Liver (tissue), 7 donors: ENCODE measurements at regions not wholly inside any gene's neighbourhood (a gene's known extent, or its start where the extent isn't known, plus 50 kb on each side); places are given as distances from the start of the nearest gene placed in this dataset.

Experiments used
- DNase-seq: peaks from one replicate; pipeline ENCODE4 v3.0.0-alpha.2; 2017; ENCODE audit warnings: low spot score
- H3K27ac ChIP-seq, 2 donors: one replicate each; pipeline ENCODE4 v1.7.0; 2013; ENCODE audit warnings: inconsistent platforms in 2 of 2, low read length in 2 of 2, control low read depth in 1 of 2, low read depth in 1 of 2, mild to moderate bottlenecking in 1 of 2
- H3K27me3 ChIP-seq, 4 donors: one replicate each; pipeline versions ENCODE4 v1.6.1 to v1.7.0; 2013; ENCODE audit warnings: low read length in 3 of 4, inconsistent platforms in 1 of 4, mild to moderate bottlenecking in 1 of 4, moderate library complexity in 1 of 4; ENCODE audit not compliant: control insufficient read depth in 4 of 4, insufficient read depth in 4 of 4
- H3K36me3 ChIP-seq, 4 donors: one replicate each; pipeline versions ENCODE4 v1.6.1 to v1.7.0; 2013; ENCODE audit warnings: low read length in 3 of 4, mild to moderate bottlenecking in 3 of 4, low read depth in 1 of 4, moderate library complexity in 1 of 4; ENCODE audit not compliant: control insufficient read depth in 4 of 4, insufficient read depth in 3 of 4
- H3K4me1 ChIP-seq, 4 donors: one replicate each; pipeline versions ENCODE4 v1.6.1 to v1.7.0; 2013; ENCODE audit warnings: low read length in 3 of 4, mild to moderate bottlenecking in 3 of 4, moderate library complexity in 1 of 4; ENCODE audit not compliant: control insufficient read depth in 4 of 4, insufficient read depth in 4 of 4
- H3K4me3 ChIP-seq, 3 donors: one replicate each; pipeline versions ENCODE4 v1.6.1 to v1.7.0; 2013; ENCODE audit warnings: low read length in 3 of 3, control low read depth in 1 of 3, low read depth in 1 of 3, mild to moderate bottlenecking in 1 of 3
- H3K9ac ChIP-seq, 2 donors: one replicate each; pipeline ENCODE4 v1.7.0; 2013; ENCODE audit warnings: low read length in 2 of 2, mild to moderate bottlenecking in 2 of 2, moderate library complexity in 2 of 2, control low read depth in 1 of 2, low read depth in 1 of 2
- H3K9me3 ChIP-seq, 4 donors: one replicate each; pipeline versions ENCODE4 v1.6.1 to v1.7.0; 2013; ENCODE audit warnings: low read length in 3 of 4; ENCODE audit not compliant: control insufficient read depth in 4 of 4
- ATF3 ChIP-seq: IDR thresholded peaks from 2 replicates; pipeline ENCODE4 v1.6.1; 2016; ENCODE audit warnings: antibody characterized with exemption
- EGR1 ChIP-seq, 2 donors: IDR thresholded peaks; 2 replicates each; pipeline ENCODE4 v1.6.1; 2016 to 2018; ENCODE audit warnings: antibody characterized with exemption in 2 of 2, low read depth in 2 of 2
- FOXA2 ChIP-seq: IDR thresholded peaks from 2 replicates; pipeline ENCODE4 v1.6.1; 2016; ENCODE audit warnings: antibody characterized with exemption
- GABPA ChIP-seq, 2 donors: IDR thresholded peaks in 1 of 2; conservative IDR thresholded peaks in 1 of 2; 2 replicates each; pipeline ENCODE4 v1.6.1; 2016; ENCODE audit warnings: antibody characterized with exemption in 2 of 2, mild to moderate bottlenecking in 1 of 2, moderate library complexity in 1 of 2
- HNF4A ChIP-seq, 2 donors: conservative IDR thresholded peaks; 2 replicates each; pipeline ENCODE4 v1.6.1; 2016; ENCODE audit warnings: antibody characterized with exemption in 2 of 2, mild to moderate bottlenecking in 2 of 2
- HNF4G ChIP-seq: IDR thresholded peaks from 2 replicates; pipeline ENCODE4 v1.6.1; 2016; ENCODE audit warnings: antibody characterized with exemption
- JUND ChIP-seq, 2 donors: IDR thresholded peaks; 2 replicates each; pipeline ENCODE4 v1.6.1; 2016; ENCODE audit warnings: antibody characterized with exemption in 2 of 2
- NR2F2 ChIP-seq: IDR thresholded peaks from 2 replicates; pipeline ENCODE4 v1.6.1; 2016; ENCODE audit warnings: antibody characterized with exemption
- RAD21 ChIP-seq, 2 donors: IDR thresholded peaks; 2 replicates each; pipeline ENCODE4 v1.6.1; 2016; ENCODE audit warnings: antibody characterized with exemption in 2 of 2, mild to moderate bottlenecking in 2 of 2
- RXRA ChIP-seq, 2 donors: IDR thresholded peaks; 2 replicates each; pipeline ENCODE4 v1.6.1; 2017 to 2018; ENCODE audit warnings: antibody characterized with exemption in 2 of 2, mild to moderate bottlenecking in 1 of 2
- SP1 ChIP-seq: IDR thresholded peaks from 2 replicates; pipeline ENCODE4 v1.6.1; 2018; ENCODE audit warnings: antibody characterized with exemption, mild to moderate bottlenecking
- TAF1 ChIP-seq: conservative IDR thresholded peaks from 2 replicates; pipeline ENCODE4 v1.6.1; 2016; ENCODE audit warnings: antibody characterized with exemption, mild to moderate bottlenecking
- YY1 ChIP-seq: IDR thresholded peaks from 2 replicates; pipeline ENCODE4 v1.6.1; 2016; ENCODE audit warnings: antibody characterized with exemption, mild to moderate bottlenecking
- whole genome bisulfite sequencing: extraction: QIAGEN DNeasy Blood & Tissue Kit; methylation state at CpG from one replicate; pipeline ENCODE4 v1.1.7; 2013; 5-methylcytosine and 5-hydroxymethylcytosine counted together
- TF ChIP-seq, protein P1 (sequence below): IDR thresholded peaks from 2 replicates; pipeline ENCODE4 v1.6.1; 2016; ENCODE audit warnings: antibody characterized with exemption
- TF ChIP-seq, protein P2 (sequence below): IDR thresholded peaks from 2 replicates; pipeline ENCODE4 v1.6.1; 2016; ENCODE audit warnings: antibody characterized with exemption
- TF ChIP-seq, protein P3 (sequence below): IDR thresholded peaks from 2 replicates; pipeline ENCODE4 v1.6.1; 2016; ENCODE audit warnings: antibody characterized with exemption, mild to moderate bottlenecking
- donor health status: healthy.
- donor health status: healthy.
- donor health status: healthy.
- donor health status: healthy.

DNA sequence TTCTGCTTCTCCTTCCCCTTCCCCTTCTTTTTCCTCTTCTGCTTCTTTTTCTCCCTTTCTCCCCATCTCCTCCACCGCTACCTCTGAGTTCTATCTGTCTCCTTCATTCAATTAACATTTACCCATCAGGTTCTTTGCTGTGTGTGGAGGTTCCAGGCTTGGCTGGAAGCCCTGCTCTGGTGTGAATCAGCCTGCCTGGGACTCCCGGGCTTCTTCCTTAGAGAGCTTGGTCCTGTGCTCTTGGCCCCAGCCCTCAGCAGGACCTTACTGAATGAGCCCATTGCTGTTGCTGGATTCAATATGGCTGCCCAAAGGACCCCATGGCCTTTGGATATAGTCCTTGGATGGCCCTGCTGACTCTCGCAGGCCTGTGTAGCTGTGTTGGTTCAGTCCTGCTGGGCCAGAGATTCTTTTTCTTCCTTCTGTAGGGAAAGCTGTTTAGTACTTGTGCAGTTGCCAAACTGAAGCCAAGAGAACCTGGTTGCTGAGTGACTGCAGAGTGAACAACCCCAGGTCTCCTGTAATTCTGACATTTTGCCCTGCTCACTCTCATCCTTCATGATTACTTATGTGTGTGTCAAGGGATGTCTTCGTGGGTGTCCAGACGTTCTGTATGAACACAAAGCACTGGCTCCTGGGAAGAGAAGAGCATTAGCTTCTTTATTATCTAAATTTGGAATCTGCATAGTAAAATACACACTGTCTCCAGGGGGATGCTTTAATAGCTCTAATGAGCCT lies 81.0 kb upstream of the ZBED5 start:
- H3K36me3 ChIP-seq = no peaks in the 10 kb centered on the region
- H3K4me3 ChIP-seq = no peak overlapping the region
- DNase-seq = no peak
- H3K9ac ChIP-seq = no peak overlapping the region
- TF ChIP-seq, protein P1, sequence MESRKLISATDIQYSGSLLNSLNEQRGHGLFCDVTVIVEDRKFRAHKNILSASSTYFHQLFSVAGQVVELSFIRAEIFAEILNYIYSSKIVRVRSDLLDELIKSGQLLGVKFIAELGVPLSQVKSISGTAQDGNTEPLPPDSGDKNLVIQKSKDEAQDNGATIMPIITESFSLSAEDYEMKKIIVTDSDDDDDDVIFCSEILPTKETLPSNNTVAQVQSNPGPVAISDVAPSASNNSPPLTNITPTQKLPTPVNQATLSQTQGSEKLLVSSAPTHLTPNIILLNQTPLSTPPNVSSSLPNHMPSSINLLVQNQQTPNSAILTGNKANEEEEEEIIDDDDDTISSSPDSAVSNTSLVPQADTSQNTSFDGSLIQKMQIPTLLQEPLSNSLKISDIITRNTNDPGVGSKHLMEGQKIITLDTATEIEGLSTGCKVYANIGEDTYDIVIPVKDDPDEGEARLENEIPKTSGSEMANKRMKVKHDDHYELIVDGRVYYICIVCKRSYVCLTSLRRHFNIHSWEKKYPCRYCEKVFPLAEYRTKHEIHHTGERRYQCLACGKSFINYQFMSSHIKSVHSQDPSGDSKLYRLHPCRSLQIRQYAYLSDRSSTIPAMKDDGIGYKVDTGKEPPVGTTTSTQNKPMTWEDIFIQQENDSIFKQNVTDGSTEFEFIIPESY = no peak
- no peak for TF ChIP-seq EGR1 (IDR thresholded peaks at IDR 0.05; ENCODE audit: low read depth in 2 of 2)
- TF ChIP-seq GABPA (IDR thresholded peaks at IDR 0.05 in 1 of 2, conservative IDR thresholded peaks at IDR 0.05 in 1 of 2) = no peak
- TF ChIP-seq, protein P2, sequence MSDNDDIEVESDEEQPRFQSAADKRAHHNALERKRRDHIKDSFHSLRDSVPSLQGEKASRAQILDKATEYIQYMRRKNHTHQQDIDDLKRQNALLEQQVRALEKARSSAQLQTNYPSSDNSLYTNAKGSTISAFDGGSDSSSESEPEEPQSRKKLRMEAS = no peak
- TF ChIP-seq HNF4G = no peak
- 92% methylated on average over 5 of the region's 5 CpGs for WGBS
- H3K27ac ChIP-seq = no peak overlapping the region
- peaks cover 0 to 4% (median 4%) of the 10 kb centered on the region in 4 donors for H3K4me1 ChIP-seq
- no peaks in the 10 kb centered on the region for H3K9me3 ChIP-seq
- H3K27me3 ChIP-seq = peaks cover 0 to 2% (median 0%) of the 10 kb centered on the region in 4 donors

DNA sequence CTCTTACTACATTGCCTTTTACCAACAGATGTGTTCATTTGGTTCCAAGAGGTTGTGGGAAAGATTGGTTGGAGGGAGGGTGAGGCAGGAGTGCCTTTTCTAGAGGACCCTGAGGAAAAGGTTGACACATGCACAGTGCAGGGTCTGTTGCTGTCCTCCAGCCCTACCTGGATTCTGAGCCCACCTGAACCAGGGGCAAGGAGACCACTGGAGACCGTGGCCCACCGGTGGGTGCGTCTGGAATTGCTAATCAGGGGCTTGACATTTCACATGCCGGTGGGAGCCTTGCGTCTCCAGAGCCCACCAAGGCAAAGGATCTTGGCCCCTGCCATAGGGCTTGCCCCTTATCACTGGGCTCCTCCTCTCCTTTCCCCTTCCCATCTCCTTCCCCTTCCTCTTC lies 80.4 kb upstream of the ZBED5 start:
- WGBS = 92% methylated on average over 5 of the region's 5 CpGs

More for the DNA sequence above, 80.4 kb upstream of the ZBED5 start:
- Histone ChIP-seq H3K27me3 (peaks cover 0 to 2% (median 0%) of the 10 kb centered on the region in 4 donors), H3K4me1 (peaks cover 0 to 5% (median 4%) of the 10 kb centered on the region in 4 donors), H3K36me3 (no peaks in the 10 kb centered on the region), H3K9me3 (no peaks in the 10 kb centered on the region), H3K27ac (no peak overlapping the region), H3K4me3 (no peak overlapping the region), H3K9ac (no peak overlapping the region)
- TF ChIP-seq RAD21 (IDR thresholded peaks at IDR 0.05) (no peak), EGR1 (IDR thresholded peaks at IDR 0.05; ENCODE audit: low read depth in 2 of 2) (no peak), HNF4G (no peak), YY1 (no peak), GABPA (IDR thresholded peaks at IDR 0.05 in 1 of 2, conservative IDR thresholded peaks at IDR 0.05 in 1 of 2) (no peak), NR2F2 (no peak), JUND (IDR thresholded peaks at IDR 0.05) (no peak), ATF3 (no peak), TAF1 (no peak), HNF4A (conservative IDR thresholded peaks at IDR 0.05) (no peak), RXRA (IDR thresholded peaks at IDR 0.05) (no peak), SP1 (no peak), FOXA2 (no peak)
- TF ChIP-seq, protein P3, sequence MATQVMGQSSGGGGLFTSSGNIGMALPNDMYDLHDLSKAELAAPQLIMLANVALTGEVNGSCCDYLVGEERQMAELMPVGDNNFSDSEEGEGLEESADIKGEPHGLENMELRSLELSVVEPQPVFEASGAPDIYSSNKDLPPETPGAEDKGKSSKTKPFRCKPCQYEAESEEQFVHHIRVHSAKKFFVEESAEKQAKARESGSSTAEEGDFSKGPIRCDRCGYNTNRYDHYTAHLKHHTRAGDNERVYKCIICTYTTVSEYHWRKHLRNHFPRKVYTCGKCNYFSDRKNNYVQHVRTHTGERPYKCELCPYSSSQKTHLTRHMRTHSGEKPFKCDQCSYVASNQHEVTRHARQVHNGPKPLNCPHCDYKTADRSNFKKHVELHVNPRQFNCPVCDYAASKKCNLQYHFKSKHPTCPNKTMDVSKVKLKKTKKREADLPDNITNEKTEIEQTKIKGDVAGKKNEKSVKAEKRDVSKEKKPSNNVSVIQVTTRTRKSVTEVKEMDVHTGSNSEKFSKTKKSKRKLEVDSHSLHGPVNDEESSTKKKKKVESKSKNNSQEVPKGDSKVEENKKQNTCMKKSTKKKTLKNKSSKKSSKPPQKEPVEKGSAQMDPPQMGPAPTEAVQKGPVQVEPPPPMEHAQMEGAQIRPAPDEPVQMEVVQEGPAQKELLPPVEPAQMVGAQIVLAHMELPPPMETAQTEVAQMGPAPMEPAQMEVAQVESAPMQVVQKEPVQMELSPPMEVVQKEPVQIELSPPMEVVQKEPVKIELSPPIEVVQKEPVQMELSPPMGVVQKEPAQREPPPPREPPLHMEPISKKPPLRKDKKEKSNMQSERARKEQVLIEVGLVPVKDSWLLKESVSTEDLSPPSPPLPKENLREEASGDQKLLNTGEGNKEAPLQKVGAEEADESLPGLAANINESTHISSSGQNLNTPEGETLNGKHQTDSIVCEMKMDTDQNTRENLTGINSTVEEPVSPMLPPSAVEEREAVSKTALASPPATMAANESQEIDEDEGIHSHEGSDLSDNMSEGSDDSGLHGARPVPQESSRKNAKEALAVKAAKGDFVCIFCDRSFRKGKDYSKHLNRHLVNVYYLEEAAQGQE = no peak
- TF ChIP-seq, protein P2 = no peak
- TF ChIP-seq, protein P1 = no peak
- DNase-seq = no peak
